ENCODE measurements at regions not wholly inside any gene's neighbourhood (a gene's known extent, or its start where the extent isn't known, plus 50 kb on each side); places are given as distances from the start of the nearest gene placed in this dataset.

DNA sequence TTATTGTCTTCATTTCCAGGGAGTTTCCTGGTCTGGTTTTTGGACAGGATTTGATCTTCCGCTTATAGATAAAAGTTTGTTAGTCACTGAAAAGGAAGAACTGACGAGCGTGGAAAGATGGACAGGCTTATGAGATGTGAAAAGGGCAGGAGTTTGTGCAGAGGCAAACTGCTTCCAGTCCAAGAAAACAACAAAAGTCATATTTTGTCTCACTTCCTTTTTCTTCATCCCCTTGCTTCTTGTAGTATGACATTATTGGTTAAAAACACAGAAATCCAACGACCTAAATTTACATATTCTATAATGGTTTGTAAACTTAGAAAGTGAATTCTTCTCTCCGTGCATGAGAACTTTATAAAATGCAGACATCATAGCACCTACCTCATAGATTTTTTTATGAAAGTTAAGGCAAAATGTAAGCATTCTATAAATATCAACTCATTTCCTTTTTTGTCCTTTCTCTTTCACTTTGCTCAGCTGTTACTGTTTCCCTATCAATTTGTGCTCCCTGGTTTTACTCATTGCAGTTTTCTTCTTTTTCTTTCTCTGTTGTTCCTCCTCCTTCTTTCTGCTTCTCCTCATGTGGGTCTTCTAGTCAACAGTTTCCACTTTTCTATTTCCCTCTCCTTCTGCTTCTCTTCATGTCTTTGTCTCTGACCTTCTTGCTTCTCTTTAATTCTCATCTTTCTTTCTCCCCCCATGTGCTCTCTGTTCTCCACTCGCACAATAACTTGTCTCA is 370.2 kb downstream of the ARL4A start:
- TF ChIP-seq CTCF (IDR thresholded peaks at IDR 0.05) (no peak), ZFX (IDR thresholded peaks at IDR 0.05; ENCODE audit: borderline replicate concordance) (no peak)

All from 22Rv1 (cell line).